ENCODE measurements at regions not wholly inside any gene's neighbourhood (a gene's known extent, or its start where the extent isn't known, plus 50 kb on each side); places are given as distances from the start of the nearest gene placed in this dataset.

DNA sequence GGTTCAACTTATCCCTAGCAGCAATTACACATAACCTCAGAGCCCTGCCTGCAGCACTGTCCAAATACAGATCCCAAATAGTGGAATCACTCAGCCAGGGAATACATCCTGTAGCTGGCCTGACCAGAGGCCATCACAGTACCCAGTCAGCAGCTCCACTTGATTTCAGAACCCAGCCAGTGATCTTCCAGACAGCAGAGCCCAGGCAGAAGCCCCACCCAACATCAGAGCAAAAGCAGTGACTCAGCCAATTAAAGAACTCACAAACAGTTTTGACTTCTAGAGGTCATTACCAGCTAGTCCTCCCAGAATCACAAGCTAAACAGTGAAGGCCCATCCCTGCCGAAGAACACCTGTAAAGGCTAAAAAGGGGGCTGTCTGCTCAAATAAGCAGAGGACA is 118.0 kb upstream of the SRD5A2 start:
- no peaks in the 10 kb centered on the region for H4K20me1 ChIP-seq (ENCODE audit: control insufficient read depth, insufficient read depth, low read length, poor library complexity, severe bottlenecking)
- Mint-ChIP-seq H3K4me1 (no peaks in the 10 kb centered on the region), H3K27ac (no peak overlapping the region), H3K4me3 (no peak overlapping the region), H3K9me3 (ENCODE audit: insufficient read depth) (peaks cover 36% of the 10 kb centered on the region), H3K27me3 (no peaks in the 10 kb centered on the region)
- WGBS (ENCODE audit: insufficient coverage), result no CpG with 5 or more reads among the region's 1 CpG
- POLR2A ChIA-PET, result no interaction called here
- TF ChIP-seq, protein P1, sequence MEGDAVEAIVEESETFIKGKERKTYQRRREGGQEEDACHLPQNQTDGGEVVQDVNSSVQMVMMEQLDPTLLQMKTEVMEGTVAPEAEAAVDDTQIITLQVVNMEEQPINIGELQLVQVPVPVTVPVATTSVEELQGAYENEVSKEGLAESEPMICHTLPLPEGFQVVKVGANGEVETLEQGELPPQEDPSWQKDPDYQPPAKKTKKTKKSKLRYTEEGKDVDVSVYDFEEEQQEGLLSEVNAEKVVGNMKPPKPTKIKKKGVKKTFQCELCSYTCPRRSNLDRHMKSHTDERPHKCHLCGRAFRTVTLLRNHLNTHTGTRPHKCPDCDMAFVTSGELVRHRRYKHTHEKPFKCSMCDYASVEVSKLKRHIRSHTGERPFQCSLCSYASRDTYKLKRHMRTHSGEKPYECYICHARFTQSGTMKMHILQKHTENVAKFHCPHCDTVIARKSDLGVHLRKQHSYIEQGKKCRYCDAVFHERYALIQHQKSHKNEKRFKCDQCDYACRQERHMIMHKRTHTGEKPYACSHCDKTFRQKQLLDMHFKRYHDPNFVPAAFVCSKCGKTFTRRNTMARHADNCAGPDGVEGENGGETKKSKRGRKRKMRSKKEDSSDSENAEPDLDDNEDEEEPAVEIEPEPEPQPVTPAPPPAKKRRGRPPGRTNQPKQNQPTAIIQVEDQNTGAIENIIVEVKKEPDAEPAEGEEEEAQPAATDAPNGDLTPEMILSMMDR (IDR thresholded peaks at IDR 0.05), result no peak
- TF ChIP-seq EZH2 (IDR thresholded peaks at IDR 0.05; ENCODE audit: borderline replicate concordance, insufficient read depth, low read depth, low read length, poor library complexity, severe bottlenecking), result no peak
- H3K36me3 ChIP-seq (replicated peaks in 1 of 2; ENCODE audit: control extremely low read depth in 1 of 2, control insufficient read depth in 1 of 2, extremely low read depth in 1 of 2, insufficient read depth in 2 of 2, low read length in 1 of 2), result no peaks in the 10 kb centered on the region
- ATAC-seq (ENCODE audit: low read depth), result no peak
- no peaks in the 10 kb centered on the region for H3K27me3 ChIP-seq (replicated peaks in 1 of 4; ENCODE audit: control extremely low read depth in 1 of 4, control insufficient read depth in 3 of 4, insufficient read depth in 4 of 4, low read length in 3 of 4)
- no peak overlapping the region for H3K4me3 ChIP-seq (ENCODE audit: control extremely low read depth in 1 of 5, extremely low read depth in 1 of 5, insufficient read depth in 1 of 5, low read depth in 2 of 5, low read length in 4 of 5)
- no peak overlapping the region for H3K9ac ChIP-seq (ENCODE audit: low read length)
- H3K27ac ChIP-seq (ENCODE audit: low read length in 2 of 2), result no peak overlapping the region
- H3K4me2 ChIP-seq (replicated peaks; ENCODE audit: low read depth, low read length, poor library complexity, severe bottlenecking), result no peak overlapping the region
- intact Hi-C loops (cut with micrococcal nuclease), result no loop called here
- peaks cover 9 to 44% (median 31%) of the 10 kb centered on the region in 3 donors for H3K9me3 ChIP-seq (ENCODE audit: control extremely low read depth in 1 of 3, control insufficient read depth in 2 of 3, insufficient read depth in 1 of 3, low read length in 2 of 3)
- no peak overlapping the region for H2AFZ ChIP-seq (ENCODE audit: insufficient read depth, low read depth, low read length, poor library complexity, severe bottlenecking)
- no peak for DNase-seq
- H3K79me2 ChIP-seq (ENCODE audit: control insufficient read depth, insufficient read depth, low read length), result no peaks in the 10 kb centered on the region
- CTCF ChIA-PET, result no interaction called here
- H3K4me1 ChIP-seq (ENCODE audit: control insufficient read depth in 2 of 2, insufficient read depth in 2 of 2, low read length in 2 of 2), result no peaks in the 10 kb centered on the region

DNA sequence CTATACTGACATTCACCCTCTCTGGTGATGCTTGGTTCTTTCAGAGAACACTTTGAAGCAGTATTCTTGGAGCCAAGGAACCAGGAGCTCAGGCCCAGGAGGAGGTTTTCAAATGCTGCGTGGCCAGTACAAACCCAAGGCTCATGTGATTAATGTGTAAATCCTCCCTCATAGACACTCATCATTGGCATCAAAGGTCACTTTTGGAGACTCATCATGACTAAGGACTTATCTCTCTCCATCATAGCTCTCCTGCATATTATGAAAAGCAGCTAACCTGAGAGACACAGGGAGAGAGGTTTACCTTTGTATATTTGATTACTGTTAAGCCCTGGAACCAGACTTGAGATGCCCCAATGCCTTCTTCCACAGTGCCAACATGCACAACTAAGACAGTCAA is 115.3 kb upstream of the SRD5A2 start:
- no peaks in the 10 kb centered on the region for H3K4me1 ChIP-seq (ENCODE audit: control insufficient read depth in 2 of 2, insufficient read depth in 2 of 2, low read length in 2 of 2)
- peaks cover 14 to 69% (median 46%) of the 10 kb centered on the region in 3 donors for H3K9me3 ChIP-seq (ENCODE audit: control extremely low read depth in 1 of 3, control insufficient read depth in 2 of 3, insufficient read depth in 1 of 3, low read length in 2 of 3)
- Mint-ChIP-seq H3K4me1 (no peaks in the 10 kb centered on the region), H3K9me3 (ENCODE audit: insufficient read depth) (peaks cover 36% of the 10 kb centered on the region), H3K27ac (no peak overlapping the region), H3K4me3 (no peak overlapping the region), H3K27me3 (no peaks in the 10 kb centered on the region)
- ATAC-seq (ENCODE audit: low read depth) (no peak), DNase-seq (no peak)
- TF ChIP-seq EZH2 (IDR thresholded peaks at IDR 0.05; ENCODE audit: borderline replicate concordance, insufficient read depth, low read depth, low read length, poor library complexity, severe bottlenecking), result no peak
- TF ChIP-seq, protein P1 (IDR thresholded peaks at IDR 0.05), result no peak
- intact Hi-C loops (cut with micrococcal nuclease), result no loop called here
- no peak overlapping the region for H2AFZ ChIP-seq (ENCODE audit: insufficient read depth, low read depth, low read length, poor library complexity, severe bottlenecking)
- CTCF ChIA-PET, result no interaction called here
- WGBS (ENCODE audit: insufficient coverage), result 100% methylated on average over 1 of the region's 1 CpG
- no peak overlapping the region for H3K9ac ChIP-seq (ENCODE audit: low read length)
- no peaks in the 10 kb centered on the region for H4K20me1 ChIP-seq (ENCODE audit: control insufficient read depth, insufficient read depth, low read length, poor library complexity, severe bottlenecking)
- H3K4me2 ChIP-seq (replicated peaks; ENCODE audit: low read depth, low read length, poor library complexity, severe bottlenecking), result no peak overlapping the region
- POLR2A ChIA-PET, result no interaction called here
- H3K4me3 ChIP-seq (ENCODE audit: control extremely low read depth in 1 of 5, extremely low read depth in 1 of 5, insufficient read depth in 1 of 5, low read depth in 2 of 5, low read length in 4 of 5), result no peak overlapping the region
- no peaks in the 10 kb centered on the region for H3K27me3 ChIP-seq (replicated peaks in 1 of 4; ENCODE audit: control extremely low read depth in 1 of 4, control insufficient read depth in 3 of 4, insufficient read depth in 4 of 4, low read length in 3 of 4)
- H3K36me3 ChIP-seq (replicated peaks in 1 of 2; ENCODE audit: control extremely low read depth in 1 of 2, control insufficient read depth in 1 of 2, extremely low read depth in 1 of 2, insufficient read depth in 2 of 2, low read length in 1 of 2), result no peaks in the 10 kb centered on the region
- no peaks in the 10 kb centered on the region for H3K79me2 ChIP-seq (ENCODE audit: control insufficient read depth, insufficient read depth, low read length)
- no peak overlapping the region for H3K27ac ChIP-seq (ENCODE audit: low read length in 2 of 2)
